Fibroblast of the conjunctiva (primary cell): ENCODE measurements at regions not wholly inside any gene's neighbourhood (a gene's known extent, or its start where the extent isn't known, plus 50 kb on each side); places are given as distances from the start of the nearest gene placed in this dataset.

Experiments used
- DNase-seq: peaks from one replicate; pipeline ENCODE4 v3.0.0-alpha.2; 2010; ENCODE audit warnings: low read depth

DNA sequence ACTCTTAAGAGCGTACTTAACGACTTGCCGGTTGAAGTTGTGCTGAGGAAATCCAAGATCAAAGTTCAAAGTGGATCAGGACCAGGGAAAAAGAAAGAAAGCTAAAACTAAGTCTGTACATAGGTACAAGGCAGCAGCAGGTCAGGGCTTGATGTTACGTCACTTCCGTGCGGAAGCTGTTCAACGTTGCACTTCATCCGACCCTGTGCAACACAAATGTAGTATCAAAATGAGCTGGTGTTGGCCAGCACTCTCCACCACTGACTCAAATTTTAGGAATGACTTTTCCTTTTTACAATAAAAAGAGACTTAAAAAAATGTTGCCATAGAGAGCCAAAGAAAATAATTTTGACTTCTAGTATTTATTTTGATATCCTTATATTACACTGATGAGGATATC is 1315.4 kb downstream of the EFNB2 start:
- DNase-seq = no peak

- no peak for DNase-seq
Measured at GRCh38 chr13:105219651-105220050, 1315.8 kb downstream of the EFNB2 start.

DNA sequence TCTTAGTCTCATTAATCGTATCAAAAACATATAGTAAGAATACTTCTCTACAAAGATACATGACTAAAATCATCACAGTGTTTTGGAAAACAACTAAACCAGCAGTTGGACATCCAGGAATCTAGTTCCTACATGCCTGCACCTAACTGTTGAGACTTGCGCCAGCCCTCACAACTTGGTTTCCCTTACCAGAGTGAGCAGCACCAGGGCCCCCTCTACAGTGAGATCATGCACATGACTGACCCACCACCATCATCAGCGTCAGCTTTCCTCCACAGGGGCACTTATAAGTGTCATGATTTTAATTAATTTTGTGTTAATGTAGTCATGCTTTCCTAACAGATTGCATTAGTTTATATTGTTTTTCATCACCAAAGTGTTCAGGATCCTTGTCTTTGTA is 1322.0 kb downstream of the EFNB2 start:
- no peak for DNase-seq

DNA sequence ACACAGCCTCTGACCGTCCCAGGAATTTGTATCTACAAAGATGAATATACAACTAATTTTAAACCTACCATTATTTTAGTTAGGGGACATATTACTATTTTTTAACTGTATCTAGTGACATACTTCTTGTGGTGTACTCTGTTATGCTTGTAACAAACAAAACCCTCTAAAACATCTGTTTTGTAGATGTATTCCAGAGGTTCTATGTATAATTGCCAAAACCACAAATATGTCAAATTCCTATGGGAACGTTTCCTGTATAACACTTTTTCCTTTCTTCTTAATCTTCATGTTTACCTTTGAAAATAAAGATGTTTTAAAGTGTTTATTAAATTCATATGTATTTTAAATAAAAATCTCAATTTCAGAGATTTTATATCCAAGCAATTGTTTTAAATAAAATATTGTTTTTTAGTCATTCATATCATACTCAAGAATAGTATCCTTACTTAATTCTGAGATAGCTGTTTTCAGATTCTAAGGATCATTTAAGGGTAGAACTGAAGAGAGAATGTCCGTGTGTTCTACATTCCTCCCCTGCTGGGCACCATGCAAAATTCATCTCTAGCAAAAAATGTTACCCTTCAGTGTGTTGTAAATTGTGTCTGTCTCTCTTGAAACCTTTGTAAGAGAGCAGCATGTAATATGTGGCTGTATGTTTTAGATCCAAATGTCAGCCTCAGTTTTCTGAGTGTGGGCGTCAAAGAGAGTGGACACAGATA is 1327.7 kb downstream of the EFNB2 start:
- DNase-seq = no peak

GRCh38 chr13:105202354-105202753 is 1333.1 kb downstream of the EFNB2 start:
- peak; percentile 46 for DNase-seq

GRCh38 chr13:105201351-105201750 is 1334.1 kb downstream of the EFNB2 start:
- no peak for DNase-seq

- no peak for DNase-seq
Measured at GRCh38 chr13:105200181-105200580, 1335.3 kb downstream of the EFNB2 start.

GRCh38 chr13:105196052-105196451 is 1339.4 kb downstream of the EFNB2 start:
- DNase-seq = no peak

GRCh38 chr13:105193026-105193425 is 1342.4 kb downstream of the EFNB2 start:
- DNase-seq = no peak

DNA sequence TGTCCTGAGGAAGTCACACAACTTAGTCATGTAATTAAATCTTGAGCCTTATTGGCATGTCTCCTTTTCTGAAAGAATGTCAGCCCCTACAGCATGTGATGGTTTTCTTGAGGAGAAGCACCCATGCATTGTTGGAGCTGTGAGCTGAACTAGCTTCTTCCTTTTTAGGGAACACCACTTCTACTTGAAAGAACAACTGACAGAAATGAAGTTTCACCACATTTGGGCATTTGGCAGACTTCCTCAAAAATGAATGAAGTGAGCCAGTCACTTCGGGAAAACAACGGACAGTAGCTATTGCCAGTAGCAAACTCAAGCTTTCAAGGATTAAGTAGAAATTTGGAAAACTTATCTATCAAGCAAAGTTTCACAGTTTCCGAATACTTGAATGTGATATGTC is 1351.3 kb downstream of the EFNB2 start:
- DNase-seq = no peak

DNA sequence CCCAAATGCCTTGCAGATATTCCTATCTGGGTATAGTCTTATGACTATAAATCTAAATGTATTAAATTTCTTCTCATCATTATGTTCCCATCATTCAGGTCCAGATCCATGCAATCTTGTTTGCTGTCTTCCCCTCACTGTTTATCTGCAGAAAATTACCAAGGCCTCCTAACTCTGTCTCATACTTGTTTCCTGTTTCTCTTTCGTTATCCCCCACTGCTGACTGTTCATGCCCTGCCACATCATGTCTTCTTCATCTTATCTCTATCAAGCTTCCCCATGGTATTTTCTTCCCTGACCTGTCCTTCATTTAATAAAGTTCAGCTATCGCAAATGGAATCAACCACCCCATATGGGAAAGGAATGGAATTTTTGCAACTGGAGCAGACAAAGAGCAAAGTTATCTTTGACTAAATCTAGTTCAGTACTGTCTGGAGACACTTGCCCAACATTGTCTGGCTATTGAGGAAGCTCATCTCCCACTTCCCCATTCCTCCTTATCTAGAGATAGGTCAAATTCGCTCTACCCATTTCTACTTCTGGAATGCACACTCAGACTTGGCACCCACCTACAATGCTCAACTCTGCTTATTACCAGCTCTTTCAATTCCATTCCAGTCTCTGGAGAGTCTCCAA is 1358.1 kb downstream of the EFNB2 start:
- DNase-seq = no peak

GRCh38 chr13:105170438-105170837 is 1365.0 kb downstream of the EFNB2 start:
- DNase-seq = no peak

DNA sequence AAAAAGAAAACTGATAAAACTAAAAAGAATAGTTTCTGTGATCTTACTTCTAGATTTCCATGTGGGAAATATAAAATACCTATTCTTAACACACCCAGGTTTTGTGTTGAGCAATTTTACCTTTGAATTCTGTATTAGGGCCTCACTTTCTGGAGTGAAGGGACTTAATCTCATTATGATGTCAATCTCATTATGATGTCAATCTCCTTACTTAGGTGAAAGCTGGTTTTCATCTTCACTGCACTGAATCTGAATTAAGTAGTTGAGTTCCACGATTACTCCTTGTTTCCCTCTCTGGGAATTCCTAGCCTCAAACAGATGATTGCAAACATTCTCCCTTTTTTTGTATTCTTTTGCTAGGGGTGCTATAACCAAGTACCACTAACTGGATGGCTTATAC is 1367.2 kb downstream of the EFNB2 start:
- no peak for DNase-seq

DNA sequence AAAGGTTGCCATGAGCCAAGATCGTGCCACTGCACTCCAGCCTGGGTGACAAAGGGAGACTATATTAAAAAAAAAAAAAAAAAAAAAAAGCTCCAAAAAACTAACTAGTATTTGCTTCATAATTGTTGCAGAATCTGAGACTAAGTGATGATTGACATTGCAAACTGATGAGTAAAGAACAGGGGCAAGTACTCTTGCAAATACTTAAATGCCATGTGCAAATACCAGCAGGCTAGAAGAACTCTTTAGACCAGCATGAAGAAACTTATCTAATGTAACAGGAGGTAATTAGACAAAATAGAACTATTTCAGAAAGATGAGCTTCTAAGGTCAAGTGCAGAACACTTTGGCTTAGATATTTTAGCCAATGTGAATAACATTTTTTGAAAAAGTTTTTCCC is 1368.1 kb downstream of the EFNB2 start:
- DNase-seq = no peak

- DNase-seq = no peak
Measured at GRCh38 chr13:105165449-105166125, 1369.9 kb downstream of the EFNB2 start.

DNA sequence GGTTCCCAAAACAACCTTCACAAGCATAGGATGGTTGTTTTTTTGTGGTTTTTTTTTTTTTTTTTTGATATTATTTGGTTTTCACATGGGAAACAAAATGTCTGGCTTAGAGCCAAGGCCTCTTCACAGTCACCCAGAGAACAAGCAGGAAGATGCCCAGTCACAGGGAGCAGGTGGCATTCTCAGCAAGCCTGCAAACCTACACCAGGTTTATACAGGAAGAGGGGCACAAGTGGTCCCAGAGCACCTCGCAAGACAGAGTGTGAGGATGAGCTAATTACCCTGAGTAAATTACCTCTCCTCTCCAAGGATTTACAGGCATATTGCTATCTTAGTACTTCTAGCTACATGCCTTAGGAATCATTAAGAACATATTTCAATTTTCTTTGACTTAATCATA is 1375.6 kb downstream of the EFNB2 start:
- no peak for DNase-seq

DNA sequence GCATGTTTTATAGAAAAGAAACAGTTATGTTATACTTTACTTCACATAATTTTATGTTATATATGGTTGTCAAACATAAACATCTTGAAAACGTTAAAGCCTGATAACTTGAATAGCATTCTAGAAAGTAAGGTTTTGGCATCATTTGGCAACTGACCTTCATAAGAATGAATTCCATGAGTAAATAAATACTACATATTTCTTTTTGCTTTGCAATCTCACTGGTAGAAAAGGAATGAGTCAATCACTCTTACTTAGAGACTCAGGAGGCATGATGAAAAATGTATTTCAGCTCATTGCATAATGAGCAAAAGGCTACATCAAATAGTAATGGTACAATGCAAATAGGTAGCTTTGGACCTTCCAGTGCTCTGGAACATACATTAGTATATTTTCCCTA is 1381.9 kb downstream of the EFNB2 start:
- peak; percentile 2 for DNase-seq

DNA sequence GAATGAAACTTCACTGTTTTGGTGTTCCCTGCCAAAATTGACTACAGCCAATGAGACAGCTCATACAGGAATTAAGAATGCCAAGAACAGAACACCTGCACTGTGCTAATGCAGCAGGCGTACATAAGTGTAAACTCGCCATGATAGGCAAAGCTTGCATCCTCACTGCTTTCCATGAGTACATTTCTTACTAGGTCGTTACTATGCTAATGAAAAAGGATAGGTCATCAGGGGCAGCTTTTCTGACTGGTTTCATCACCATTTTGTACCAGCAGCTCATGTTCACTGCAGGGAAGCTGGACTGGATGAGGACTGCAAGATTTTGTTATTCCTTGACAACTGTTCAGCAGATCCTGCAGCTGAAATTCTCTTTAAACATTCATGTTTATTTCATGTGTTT is 1383.8 kb downstream of the EFNB2 start:
- no peak for DNase-seq

- no peak for DNase-seq
Measured at GRCh38 chr13:105147461-105147860, 1388.0 kb downstream of the EFNB2 start.

- no peak for DNase-seq
Measured at GRCh38 chr13:105144936-105145335, 1390.5 kb downstream of the EFNB2 start.

DNA sequence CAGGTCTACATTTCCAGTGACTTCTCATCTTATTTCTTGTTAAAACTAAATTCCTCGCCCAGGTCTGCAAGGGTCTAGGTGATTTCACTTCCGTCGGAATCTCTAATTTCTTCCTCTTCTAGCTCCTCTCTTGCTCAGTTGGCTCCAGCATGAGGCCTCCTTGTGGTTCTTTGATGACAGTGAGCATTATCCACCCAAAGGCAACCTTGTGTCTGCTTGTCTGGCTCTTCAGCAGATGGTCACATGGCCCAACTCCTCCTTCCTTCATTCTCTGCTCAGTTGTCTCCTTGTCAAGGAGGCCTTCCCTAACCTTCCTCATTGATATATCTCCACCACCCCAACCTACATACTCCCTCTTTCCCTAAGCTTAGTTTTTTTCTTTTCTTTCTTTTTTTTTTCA is 1391.4 kb downstream of the EFNB2 start:
- no peak for DNase-seq

DNA sequence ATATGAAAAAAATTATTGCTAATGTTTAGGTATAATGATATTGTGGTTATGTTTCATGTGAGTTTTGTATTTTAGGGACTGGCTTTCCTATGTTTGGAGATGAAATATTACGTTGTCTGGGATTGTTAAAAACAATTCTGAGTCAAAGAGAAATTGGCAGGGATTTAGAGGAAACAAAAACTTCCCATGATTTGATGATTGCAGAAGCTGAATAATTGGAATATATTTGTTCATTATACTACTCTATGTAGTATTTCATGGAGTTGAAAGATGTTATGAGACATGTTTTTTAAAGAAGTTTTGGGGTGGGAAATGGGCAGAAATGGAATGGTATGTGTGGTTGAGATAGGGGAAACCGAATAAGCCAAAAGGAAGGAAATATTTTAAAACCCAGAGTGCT is 1392.9 kb downstream of the EFNB2 start:
- DNase-seq = no peak
